DOHH2 (cell line): ENCODE measurements at regions not wholly inside any gene's neighbourhood (a gene's known extent, or its start where the extent isn't known, plus 50 kb on each side); places are given as distances from the start of the nearest gene placed in this dataset.

Experiments
- H3F3A ChIP-seq: fragments of 200-600 bp; sonication (generic), shearing (Covaris generic); 2 replicates; pipeline ENCODE4 v1.6.0; 2016; ENCODE audit warnings: antibody characterized with exemption, mild to moderate bottlenecking; ENCODE audit not compliant: control insufficient read depth, insufficient read depth
- H3K27ac ChIP-seq: fragments of 200-600 bp; sonication (generic); 2 replicates; pipeline ENCODE4 v1.5.1; 2014; ENCODE audit warnings: low read depth, mild to moderate bottlenecking, low read length, moderate library complexity
- H3K27me3 ChIP-seq: fragments of 200-600 bp; sonication (generic); 2 replicates; pipeline ENCODE4 v1.6.1; 2014; ENCODE audit warnings: mild to moderate bottlenecking, low read length, mixed read lengths; ENCODE audit not compliant: control insufficient read depth
- H3K36me3 ChIP-seq: fragments of 200-600 bp; sonication (generic); 2 replicates; pipeline ENCODE4 v1.6.1; 2014; ENCODE audit warnings: mild to moderate bottlenecking, low read length, moderate library complexity, mixed read lengths; ENCODE audit not compliant: control insufficient read depth
- H3K4me1 ChIP-seq: fragments of 200-600 bp; sonication (generic); 2 replicates; pipeline ENCODE4 v1.6.1; 2014; ENCODE audit warnings: mild to moderate bottlenecking, low read length, mixed read lengths; ENCODE audit not compliant: control insufficient read depth
- H3K4me2 ChIP-seq: fragments of 200-600 bp; sonication (generic); 2 replicates; pipeline ENCODE4 v1.6.0; 2014; ENCODE audit warnings: mild to moderate bottlenecking, low read length, moderate library complexity
- H3K4me3 ChIP-seq: fragments of 200-600 bp; sonication (generic); 2 replicates; pipeline ENCODE4 v1.5.1; 2014; ENCODE audit warnings: mild to moderate bottlenecking, low read length, mixed read lengths
- H3K79me2 ChIP-seq: fragments of 200-600 bp; sonication (generic); 2 replicates; pipeline ENCODE4 v1.6.1; 2014; ENCODE audit warnings: mild to moderate bottlenecking, low read length, mixed read lengths; ENCODE audit not compliant: control insufficient read depth
- H3K9me2 ChIP-seq: fragments of 200-600 bp; sonication (generic); replicated peaks from 2 replicates; pipeline ENCODE4 v1.6.1; 2014; ENCODE audit warnings: mild to moderate bottlenecking, low read length, mixed read lengths; ENCODE audit not compliant: control insufficient read depth
- H3K9me3 ChIP-seq: fragments of 200-600 bp; sonication (generic); 2 replicates; pipeline ENCODE4 v1.6.1; 2014; ENCODE audit warnings: antibody characterized with exemption, low read length, mixed read lengths; ENCODE audit not compliant: control insufficient read depth, insufficient read depth
- H4K20me1 ChIP-seq: fragments of 200-600 bp; sonication (generic); 2 replicates; pipeline ENCODE4 v1.6.0; 2014; ENCODE audit warnings: low read depth, mild to moderate bottlenecking, antibody characterized with exemption, low read length, moderate library complexity; ENCODE audit not compliant: control insufficient read depth, insufficient read depth
- CTCF ChIP-seq: fragments of 200-600 bp; sonication (generic); IDR thresholded peaks from one replicate; pipeline ENCODE4 v1.5.1; 2014; ENCODE audit warnings: antibody characterized with exemption, mild to moderate bottlenecking, low read depth, low read length; ENCODE audit not compliant: poor library complexity, severe bottlenecking
- EZH2phosphoT487 ChIP-seq: fragments of 200-600 bp; sonication (generic); IDR thresholded peaks from 2 replicates; pipeline ENCODE4 v1.6.1; 2017; ENCODE audit warnings: borderline replicate concordance, mild to moderate bottlenecking, antibody characterized with exemption, low read length, moderate library complexity, mixed read lengths

GRCh38 chr14:71487941-71488340, 444.3 kb upstream of the RGS6 start:
- 0 out of 2 replicates have a peak, but pooled peaks cover 2% of the 10 kb centered on the region for H3K79me2 ChIP-seq
- no peaks in the 10 kb centered on the region for H3K9me2 ChIP-seq
- no peaks in the 10 kb centered on the region for H3F3A ChIP-seq
- no peak overlapping the region for H3K27ac ChIP-seq
- H4K20me1 ChIP-seq: no peaks in the 10 kb centered on the region
- no peak overlapping the region for H3K4me3 ChIP-seq
- H3K4me1 ChIP-seq: no peaks in the 10 kb centered on the region
- H3K4me2 ChIP-seq: no peak overlapping the region
- no peaks in the 10 kb centered on the region for H3K36me3 ChIP-seq
- no peaks in the 10 kb centered on the region for H3K9me3 ChIP-seq
- H3K27me3 ChIP-seq: no peaks in the 10 kb centered on the region
- TF ChIP-seq CTCF (no peak), EZH2phosphoT487 (no peak)

GRCh38 chr14:71488703-71489191, 443.5 kb upstream of the RGS6 start:
- no peaks in the 10 kb centered on the region for H3F3A ChIP-seq
- no peak overlapping the region for H3K4me3 ChIP-seq
- TF ChIP-seq EZH2phosphoT487 (no peak), CTCF (no peak)
- H3K4me2 ChIP-seq: no peak overlapping the region
- H4K20me1 ChIP-seq: no peaks in the 10 kb centered on the region
- H3K9me2 ChIP-seq: no peaks in the 10 kb centered on the region
- no peaks in the 10 kb centered on the region for H3K4me1 ChIP-seq
- no peaks in the 10 kb centered on the region for H3K36me3 ChIP-seq
- H3K9me3 ChIP-seq: no peaks in the 10 kb centered on the region
- 0 out of 2 replicates have a peak, but pooled peaks cover 2% of the 10 kb centered on the region for H3K79me2 ChIP-seq
- no peaks in the 10 kb centered on the region for H3K27me3 ChIP-seq
- no peak overlapping the region for H3K27ac ChIP-seq

GRCh38 chr14:71489742-71490141, 442.5 kb upstream of the RGS6 start:
- Histone ChIP-seq H3K79me2 (0 out of 2 replicates have a peak, but pooled peaks cover 2% of the 10 kb centered on the region), H4K20me1 (no peaks in the 10 kb centered on the region), H3K4me3 (no peak overlapping the region), H3K27ac (no peak overlapping the region), H3K9me2 (no peaks in the 10 kb centered on the region), H3K9me3 (no peaks in the 10 kb centered on the region), H3K4me1 (no peaks in the 10 kb centered on the region), H3K36me3 (no peaks in the 10 kb centered on the region), H3K27me3 (no peaks in the 10 kb centered on the region), H3K4me2 (no peak overlapping the region), H3F3A (no peaks in the 10 kb centered on the region)
- TF ChIP-seq EZH2phosphoT487 (no peak), CTCF (no peak)

GRCh38 chr14:71491931-71492330, 440.3 kb upstream of the RGS6 start:
- H3K79me2 ChIP-seq: peaks cover 5% of the 10 kb centered on the region; the same call in 1 of the 2 replicates

More at GRCh38 chr14:71491931-71492330, 440.3 kb upstream of the RGS6 start:
- Histone ChIP-seq H3K27me3 (no peaks in the 10 kb centered on the region), H3K4me3 (no peak overlapping the region), H3K9me2 (no peaks in the 10 kb centered on the region), H3F3A (no peaks in the 10 kb centered on the region), H3K27ac (no peak overlapping the region), H3K36me3 (no peaks in the 10 kb centered on the region), H3K4me2 (no peak overlapping the region), H3K4me1 (no peaks in the 10 kb centered on the region), H4K20me1 (no peaks in the 10 kb centered on the region), H3K9me3 (no peaks in the 10 kb centered on the region)
- no peak for TF ChIP-seq CTCF
- TF ChIP-seq EZH2phosphoT487: no peak
